HCT116 (cell line): ENCODE measurements at regions not wholly inside any gene's neighbourhood (a gene's known extent, or its start where the extent isn't known, plus 50 kb on each side); places are given as distances from the start of the nearest gene placed in this dataset.

Experiments used
- ATAC-seq: fragments of 200-7000 bp; cut with Tn5 transposase; 2 replicates; pipeline ENCODE4 v1.9.1; 2020; ENCODE audit warnings: mild to moderate bottlenecking, moderate library complexity
- BruUV-seq: library from RNA; stranded (reverse); fragments of 400-500 nt; replicated peaks from 2 replicates; lab custom pipeline; 2021; lab: Mats Ljungman, UMichigan
- CTCF ChIA-PET: fragments of 300-600 bp; sonication (Branson Sonifier 250); formaldehyde crosslinking; loops from one replicate; lab custom pipeline; 2021; ENCODE audit warnings: antibody characterized with exemption; lab: Charles Lee
- POLR2A ChIA-PET: fragments of 300-600, 350-600 bp; sonication (Branson Sonifier 250); formaldehyde crosslinking; loops from one replicate; lab custom pipeline; 2021; ENCODE audit warnings: antibody characterized with exemption; lab: Charles Lee
- RAD21 ChIA-PET, 2 experiments: fragments of 300-600 bp; sonication (Branson Sonifier 250); formaldehyde crosslinking; loops; one replicate each; lab custom pipeline; 2023; ENCODE audit warnings: low total read pairs in 2 of 2; ENCODE audit not compliant: uncharacterized antibody in 2 of 2, unreplicated experiment in 2 of 2, low non-redundant PET in 1 of 2; lab: Charles Lee
- DNase-seq: peaks from one replicate; pipeline ENCODE4 v3.0.0-alpha.2; 2010; ENCODE audit warnings: low read depth, low spot score
- H2AFZ ChIP-seq: fragments of 200-600 bp; shearing (Covaris generic), sonication (generic); 2 replicates; pipeline ENCODE4 v1.6.1; 2017; ENCODE audit warnings: low read depth, mixed run types, mixed read lengths, antibody characterized with exemption, low read length; ENCODE audit not compliant: poor library complexity, severe bottlenecking
- H3K27ac ChIP-seq: 2 replicates; pipeline ENCODE4 v1.5.1; 2012; ENCODE audit warnings: low read depth, low read length
- H3K27me3 ChIP-seq: fragments of 200-600 bp; sonication (generic); 2 replicates; pipeline ENCODE4 v1.6.1; 2016; ENCODE audit warnings: mixed run types, low read length, mixed read lengths; ENCODE audit not compliant: insufficient read depth
- H3K36me3 ChIP-seq, 2 experiments: fragments of 200-500 bp in 1 of 2; fragments of 200-600 bp in 1 of 2; sonication (Bioruptor generic) in 1 of 2; sonication (generic) in 1 of 2; 2 replicates each; pipeline versions ENCODE4 v1.5.1 to v1.6.1; 2014 to 2016; ENCODE audit warnings: low read length in 2 of 2, inconsistent platforms in 1 of 2, mixed read lengths in 1 of 2, mixed run types in 1 of 2; ENCODE audit not compliant: insufficient read depth in 2 of 2, control insufficient read depth in 1 of 2
- H3K4me1 ChIP-seq, 2 experiments: fragments of 200-600 bp in 1 of 2; sonication (generic) in 1 of 2; 2 replicates each; pipeline versions ENCODE4 v1.5.1 to v1.6.1; 2012 to 2017; ENCODE audit warnings: low read length in 2 of 2, inconsistent platforms in 1 of 2, mild to moderate bottlenecking in 1 of 2, mixed read lengths in 1 of 2, mixed run types in 1 of 2, moderate library complexity in 1 of 2; ENCODE audit not compliant: insufficient read depth in 2 of 2, control insufficient read depth in 1 of 2
- H3K4me2 ChIP-seq: fragments of 200-600 bp; sonication (generic); 2 replicates; pipeline ENCODE4 v1.6.1; 2017; ENCODE audit warnings: mixed run types, low read length, mixed read lengths
- H3K4me3 ChIP-seq, 2 experiments: fragments of 200-600 bp in 1 of 2; sonication (generic) in 1 of 2; replicated peaks in 1 of 2; 2 replicates each; pipeline ENCODE4 v1.5.1; 2011 to 2016; ENCODE audit warnings: low read length in 2 of 2, control low read depth in 1 of 2, low read depth in 1 of 2, mild to moderate bottlenecking in 1 of 2, mixed read lengths in 1 of 2, mixed run types in 1 of 2
- H3K79me2 ChIP-seq: fragments of 200-600 bp; sonication (generic); 2 replicates; pipeline ENCODE4 v1.6.1; 2017; ENCODE audit warnings: mild to moderate bottlenecking, mixed run types, low read length, moderate library complexity, mixed read lengths; ENCODE audit not compliant: insufficient read depth
- H3K9ac ChIP-seq: fragments of 200-600 bp; sonication (generic); 2 replicates; pipeline ENCODE4 v1.6.1; 2016; ENCODE audit warnings: low read length, mixed read lengths
- H3K9me2 ChIP-seq: fragments of 200-600 bp; sonication (generic), shearing (Covaris generic); 2 replicates; pipeline ENCODE4 v1.6.1; 2017; ENCODE audit warnings: mixed run types, mild to moderate bottlenecking, moderate library complexity; ENCODE audit not compliant: insufficient read depth
- H3K9me3 ChIP-seq, 2 experiments: fragments of 200-500 bp in 1 of 2; fragments of 200-600 bp in 1 of 2; sonication (Bioruptor generic) in 1 of 2; sonication (generic) in 1 of 2; 2 replicates each; pipeline ENCODE4 v1.6.1; 2014 to 2017; ENCODE audit warnings: low read length in 2 of 2, mixed read lengths in 2 of 2, inconsistent platforms in 1 of 2, low read depth in 1 of 2, mild to moderate bottlenecking in 1 of 2, mixed run types in 1 of 2, moderate library complexity in 1 of 2; ENCODE audit not compliant: control insufficient read depth in 1 of 2, insufficient read depth in 1 of 2
- H4K20me1 ChIP-seq: fragments of 200-600 bp; sonication (generic), shearing (Covaris generic); 2 replicates; pipeline ENCODE4 v1.6.1; 2017; ENCODE audit warnings: mixed run types, mild to moderate bottlenecking, moderate library complexity; ENCODE audit not compliant: insufficient read depth
- ATF3 ChIP-seq: IDR thresholded peaks from 2 replicates; pipeline ENCODE4 v1.6.1; 2012
- CBX3 ChIP-seq: IDR thresholded peaks from 2 replicates; pipeline ENCODE4 v1.6.1; 2012; ENCODE audit warnings: low read depth
- CEBPB ChIP-seq: IDR thresholded peaks from 2 replicates; pipeline ENCODE4 v1.6.1; 2012; ENCODE audit warnings: low read depth
- CTCF ChIP-seq, 3 experiments: fragments of 200-600 bp in 1 of 3; sonication (generic) in 1 of 3; IDR thresholded peaks in 2 of 3; conservative IDR thresholded peaks in 1 of 3; 2 replicates each; pipeline ENCODE4 v1.5.1; 2012 to 2017; ENCODE audit warnings: low read depth in 2 of 3, low read length in 2 of 3, antibody characterized with exemption in 1 of 3, borderline replicate concordance in 1 of 3, control low read depth in 1 of 3, mild to moderate bottlenecking in 1 of 3, mixed read lengths in 1 of 3, mixed run types in 1 of 3, moderate library complexity in 1 of 3; ENCODE audit not compliant: insufficient read depth in 1 of 3
- EGR1 ChIP-seq: IDR thresholded peaks from 2 replicates; pipeline ENCODE4 v1.6.1; 2012; ENCODE audit warnings: low read depth
- ELF1 ChIP-seq: IDR thresholded peaks from 2 replicates; pipeline ENCODE4 v1.6.1; 2012; ENCODE audit warnings: low read depth, borderline replicate concordance
- EZH2 ChIP-seq: fragments of 200-600 bp; sonication (generic); IDR thresholded peaks from 2 replicates; pipeline ENCODE4 v1.6.1; 2017; ENCODE audit warnings: antibody characterized with exemption, mixed run types
- EZH2phosphoT487 ChIP-seq: fragments of 200-600 bp; IDR thresholded peaks from 2 replicates; pipeline ENCODE4 v1.6.1; 2018; ENCODE audit warnings: antibody characterized with exemption, borderline replicate concordance
- FOSL1 ChIP-seq: IDR thresholded peaks from 2 replicates; pipeline ENCODE4 v1.6.1; 2012; ENCODE audit warnings: low read depth
- JUND ChIP-seq: IDR thresholded peaks from 2 replicates; pipeline ENCODE4 v1.6.1; 2012
- MAX ChIP-seq: IDR thresholded peaks from 2 replicates; pipeline ENCODE4 v1.6.1; 2012
- POLR2A ChIP-seq: IDR thresholded peaks from 2 replicates; pipeline ENCODE4 v1.7.0; 2011; ENCODE audit warnings: borderline replicate concordance; ENCODE audit not compliant: insufficient read depth, insufficient read length; ENCODE audit errors: extremely low read depth
- RAD21 ChIP-seq: IDR thresholded peaks from 2 replicates; pipeline ENCODE4 v1.6.1; 2012; ENCODE audit warnings: low read depth, mild to moderate bottlenecking
- SP1 ChIP-seq: IDR thresholded peaks from 2 replicates; pipeline ENCODE4 v1.6.1; 2012; ENCODE audit warnings: low read depth
- TCF7L2 ChIP-seq: IDR thresholded peaks from 2 replicates; pipeline ENCODE4 v1.7.0; 2011; ENCODE audit warnings: borderline replicate concordance, inconsistent platforms; ENCODE audit not compliant: insufficient read depth, insufficient read length; ENCODE audit errors: extremely low read depth
- YY1 ChIP-seq: IDR thresholded peaks from 2 replicates; pipeline ENCODE4 v1.6.1; 2011; ENCODE audit warnings: low read length, low read depth, moderate library complexity, mild to moderate bottlenecking; ENCODE audit not compliant: insufficient replicate concordance; ENCODE audit errors: extremely low read depth
- ZFX ChIP-seq: fragments of 450-650 bp; IDR thresholded peaks from 2 replicates; pipeline ENCODE4 v1.6.1; 2017
- ZNF274 ChIP-seq: fragments of 200-500 bp; sonication (Bioruptor generic); IDR thresholded peaks from 2 replicates; pipeline ENCODE4 v1.6.1; 2014; ENCODE audit warnings: mild to moderate bottlenecking, low read depth, low read length, inconsistent platforms
- intact Hi-C: fragments of 100-400 bp; cut with micrococcal nuclease; formaldehyde crosslinking; loops from 2 replicates; pipeline ENCODE4 v1.10.0; 2022

GRCh38 chr15:31160297-31160696 is 58.8 kb upstream of the TRPM1 start:
- TF ChIP-seq YY1 (no peak), ELF1 (no peak), EGR1 (no peak), POLR2A (no peak), MAX (no peak), CEBPB (no peak), CBX3 (no peak)

DNA sequence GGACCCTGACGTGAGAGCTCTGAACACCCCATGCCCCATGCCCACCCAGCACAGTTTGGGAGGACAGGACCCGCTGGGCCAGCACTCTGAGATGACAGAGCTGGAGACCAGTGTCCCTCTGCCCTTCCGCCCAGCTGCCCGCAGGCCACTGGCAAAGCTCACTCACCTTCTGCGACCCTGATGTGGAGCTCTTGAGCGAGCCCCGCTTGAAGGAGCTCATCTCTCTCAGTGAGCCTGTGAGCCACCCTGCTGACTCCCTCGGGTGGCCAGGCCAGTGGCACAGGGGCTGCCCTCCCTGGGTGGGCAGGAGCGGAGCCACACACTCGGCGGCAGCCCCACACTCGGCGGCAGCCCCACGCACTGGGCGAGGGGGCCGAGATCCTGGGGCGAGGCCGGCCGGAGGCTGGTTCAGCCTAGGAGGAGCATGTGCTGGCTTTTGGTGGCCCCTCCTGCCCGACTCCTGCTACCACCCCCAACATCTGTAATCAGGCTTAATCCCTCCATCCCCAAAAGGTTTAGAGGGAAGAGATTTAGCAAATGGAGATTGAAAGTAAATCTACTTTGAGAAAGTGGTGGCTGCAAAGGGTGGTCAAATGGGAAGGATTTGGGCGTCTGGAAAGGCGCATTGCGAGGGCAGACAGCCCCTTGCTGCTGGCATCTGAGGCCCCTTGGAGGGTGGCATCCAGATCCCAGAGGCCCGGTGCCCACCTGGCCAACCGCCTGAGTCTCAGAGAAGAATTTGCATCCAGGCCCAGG is 59.4 kb upstream of the TRPM1 start:
- TF ChIP-seq RAD21 = no peak
- TF ChIP-seq ZNF274 = no peak
- TF ChIP-seq FOSL1 = no peak
- TF ChIP-seq ATF3 = no peak
- TF ChIP-seq EZH2 = no peak
- TF ChIP-seq SP1 = no peak
- TF ChIP-seq CEBPB = no peak
- no peak for TF ChIP-seq EZH2phosphoT487
- no peak for TF ChIP-seq TCF7L2
- no peak for TF ChIP-seq ZFX
- no peak for TF ChIP-seq POLR2A
- TF ChIP-seq JUND = no peak
- no peak for TF ChIP-seq EGR1
- TF ChIP-seq CTCF (IDR thresholded peaks at IDR 0.05 in 2 of 3, conservative IDR thresholded peaks at IDR 0.05 in 1 of 3; ENCODE audit: borderline replicate concordance in 1 of 3, insufficient read depth in 1 of 3, low read depth in 2 of 3, low read length in 2 of 3) = no peak
- POLR2A ChIA-PET = no interaction called here
- Histone ChIP-seq H3K27me3 (no peaks in the 10 kb centered on the region), H3K9me2 (no peaks in the 10 kb centered on the region), H3K9me3 (no peaks in the 10 kb centered on the region), H3K79me2 (no peaks in the 10 kb centered on the region), H3K27ac (no peak overlapping the region), H2AFZ (no peak overlapping the region), H3K4me1 (peaks cover 0 to 9% of the 10 kb centered on the region in 2 experiments; a peak in 2 of 4 replicates), H3K4me3 (no peak overlapping the region), H4K20me1 (no peaks in the 10 kb centered on the region), H3K4me2 (no peak overlapping the region), H3K9ac (no peak overlapping the region), H3K36me3 (no peaks in the 10 kb centered on the region)
- ATAC-seq (no peak), DNase-seq (no peak)
- CTCF ChIA-PET = no interaction called here
- intact Hi-C loops = no loop called here
- BruUV-seq = no TSS peak
- RAD21 ChIA-PET = no interaction called here

More at GRCh38 chr15:31160297-31160696, 58.8 kb upstream of the TRPM1 start:
- no peak overlapping the region for H2AFZ ChIP-seq
- no peaks in the 10 kb centered on the region for H3K36me3 ChIP-seq
- intact Hi-C loops = no loop called here
- H3K4me1 ChIP-seq = peaks cover 0 to 9% of the 10 kb centered on the region in 2 experiments; a peak in 2 of 4 replicates
- no peaks in the 10 kb centered on the region for H4K20me1 ChIP-seq
- H3K27me3 ChIP-seq = no peaks in the 10 kb centered on the region
- RAD21 ChIA-PET = no interaction called here
- no peak for DNase-seq
- no peak overlapping the region for H3K9ac ChIP-seq
- no TSS peak for BruUV-seq
- H3K79me2 ChIP-seq = no peaks in the 10 kb centered on the region
- POLR2A ChIA-PET = no interaction called here
- H3K4me2 ChIP-seq = no peak overlapping the region
- H3K4me3 ChIP-seq = no peak overlapping the region
- H3K9me2 ChIP-seq = no peaks in the 10 kb centered on the region
- H3K9me3 ChIP-seq = no peaks in the 10 kb centered on the region
- H3K27ac ChIP-seq = no peak overlapping the region
- CTCF ChIA-PET = no interaction called here
- ATAC-seq = no peak
